Astrocyte of the cerebellum (primary cell): ENCODE measurements at regions not wholly inside any gene's neighbourhood (a gene's known extent, or its start where the extent isn't known, plus 50 kb on each side); places are given as distances from the start of the nearest gene placed in this dataset.

Experiments
- DNase-seq: peaks from one replicate; pipeline ENCODE4 v3.0.0-alpha.2; 2011; ENCODE audit warnings: low read depth
- H3K4me3 ChIP-seq: 2 replicates; pipeline ENCODE4 v1.5.1; 2011; ENCODE audit warnings: mild to moderate bottlenecking, low read depth, low read length, moderate library complexity
- CTCF ChIP-seq: IDR thresholded peaks from 2 replicates; pipeline ENCODE4 v1.5.1; 2012; ENCODE audit warnings: low read length, low read depth, moderate library complexity, mild to moderate bottlenecking; ENCODE audit errors: missing control alignments
- in situ Hi-C: cut with HindIII; loops from 2 replicates; pipeline ENCODE4 v1.10.0; 2017; ENCODE audit warnings: low sequenced_read_pairs

GRCh38 chr3:127452321-127452821 lies 138.2 kb downstream of the TPRA1 start:
- no peak for DNase-seq
- in situ Hi-C loops: loop anchor here (10.0 kb wide), 1 partner anchor 928 kb away; the partner anchor contains the start of gene CHST13
- no peak overlapping the region for H3K4me3 ChIP-seq
- no peak for TF ChIP-seq CTCF

- DNase-seq: no peak
- TF ChIP-seq CTCF: no peak
- H3K4me3 ChIP-seq: no peak overlapping the region
- in situ Hi-C loops: loop anchor here (10.0 kb wide), 1 partner anchor 927 kb away; the partner anchor contains the start of gene CHST13
Observed at GRCh38 chr3:127451321-127451720, 139.2 kb downstream of the TPRA1 start.

GRCh38 chr3:127450331-127450730 lies 140.2 kb downstream of the TPRA1 start:
- in situ Hi-C loops: loop anchor here (10.0 kb wide), 1 partner anchor 926 kb away; the partner anchor contains the start of gene CHST13
- H3K4me3 ChIP-seq: no peak overlapping the region
- no peak for DNase-seq
- no peak for TF ChIP-seq CTCF

- H3K4me3 ChIP-seq: no peak overlapping the region
- no peak for TF ChIP-seq CTCF
- in situ Hi-C loops: loop anchor here (10.0 kb wide), 1 partner anchor 925 kb away; the partner anchor contains the start of gene CHST13
- DNase-seq: no peak
Observed at GRCh38 chr3:127449486-127450212, 140.9 kb downstream of the TPRA1 start.

- DNase-seq: no peak
- H3K4me3 ChIP-seq: no peak overlapping the region
- in situ Hi-C loops: no loop called here
- TF ChIP-seq CTCF: no peak
Observed at GRCh38 chr3:127448671-127449070, 141.9 kb downstream of the TPRA1 start.

GRCh38 chr3:127448161-127448561 lies 142.4 kb downstream of the TPRA1 start:
- no peak for DNase-seq
- TF ChIP-seq CTCF: no peak
- no peak overlapping the region for H3K4me3 ChIP-seq
- in situ Hi-C loops: no loop called here
